ENCODE measurements at regions not wholly inside any gene's neighbourhood (a gene's known extent, or its start where the extent isn't known, plus 50 kb on each side); places are given as distances from the start of the nearest gene placed in this dataset.

GRCh38 chr4:54418468-54418867 lies 189.4 kb downstream of the PDGFRA start:
- whole genome bisulfite sequencing, 2 donors, result 94 to 95% methylated on average over 5 of the region's 5 CpGs
- no peaks in the 10 kb centered on the region for H3K4me1 ChIP-seq
- peaks cover 0 to 38% (median 8%) of the 10 kb centered on the region in 11 donors for H3K9me3 ChIP-seq
- no peak overlapping the region for H3K27ac ChIP-seq
- no peak overlapping the region for H3K4me3 ChIP-seq
- no peak for ATAC-seq
- no peak for TF ChIP-seq CTCF (IDR thresholded peaks at IDR 0.05)
- DNase-seq, result no peak
- H3K27me3 ChIP-seq, result no peaks in the 10 kb centered on the region
- no peaks in the 10 kb centered on the region for H3K36me3 ChIP-seq
- intact Hi-C loops (cut with DNase I), result no loop called here

DNA sequence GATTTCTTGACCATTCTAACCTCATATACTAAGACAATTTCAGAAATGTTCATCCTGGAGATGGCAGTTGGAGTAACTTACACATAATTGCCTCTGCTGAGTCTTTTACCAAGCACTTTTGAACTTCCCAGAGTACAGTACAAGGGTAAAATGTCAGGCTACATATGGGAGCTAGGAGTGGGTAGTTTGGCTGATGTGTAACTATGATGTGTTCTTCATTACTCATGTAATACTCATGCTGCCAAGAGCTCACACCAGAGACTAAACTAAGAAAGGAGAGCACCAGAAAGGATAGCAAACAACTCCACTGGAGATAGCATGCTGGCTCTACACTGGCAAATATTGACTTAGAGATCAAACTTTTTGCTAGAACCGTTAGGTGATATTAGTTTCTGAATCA lies 194.0 kb downstream of the PDGFRA start:
- TF ChIP-seq CTCF (IDR thresholded peaks at IDR 0.05), result no peak
- H3K36me3 ChIP-seq, result no peaks in the 10 kb centered on the region
- peaks cover 0 to 17% (median 0%) of the 10 kb centered on the region in 11 donors for H3K9me3 ChIP-seq
- no peak overlapping the region for H3K27ac ChIP-seq
- no peaks in the 10 kb centered on the region for H3K27me3 ChIP-seq
- 89 to 91% methylated on average over 1 of the region's 1 CpG for WGBS, 2 donors
- no peak overlapping the region for H3K4me3 ChIP-seq
- intact Hi-C loops (cut with DNase I), result no loop called here
- DNase-seq, result no peak
- H3K4me1 ChIP-seq, result no peaks in the 10 kb centered on the region
- no peak for ATAC-seq

DNA sequence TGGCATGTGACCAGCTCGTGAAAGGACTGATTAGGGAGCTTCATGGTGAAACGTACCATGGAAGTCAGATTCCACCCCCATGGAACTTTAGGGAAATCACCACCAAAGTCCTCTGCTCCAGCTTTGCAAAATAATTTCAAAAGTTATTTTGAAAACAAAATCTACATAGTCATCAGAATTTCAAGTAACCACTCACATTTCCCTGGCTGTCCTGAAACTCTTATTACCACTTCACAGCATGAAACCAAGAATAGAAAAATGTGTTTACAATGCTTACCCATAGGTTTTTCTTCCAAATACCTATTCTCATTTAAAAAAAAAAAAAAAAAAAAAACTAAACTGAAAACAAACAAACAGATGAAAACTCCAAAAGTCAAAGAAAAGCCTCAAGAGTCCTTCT lies 198.7 kb downstream of the PDGFRA start:
- no peaks in the 10 kb centered on the region for H3K36me3 ChIP-seq
- DNase-seq (no peak), ATAC-seq (no peak)
- H3K27me3 ChIP-seq, result peaks cover 0 to 3% (median 0%) of the 10 kb centered on the region in 7 donors
- H3K4me1 ChIP-seq, result no peaks in the 10 kb centered on the region
- H3K9me3 ChIP-seq, result no peaks in the 10 kb centered on the region
- H3K27ac ChIP-seq, result no peak overlapping the region
- no peak for TF ChIP-seq CTCF (IDR thresholded peaks at IDR 0.05)
- 54 to 68% methylated on average over 2 of the region's 2 CpGs for WGBS, 2 donors
- intact Hi-C loops (cut with DNase I), result loop anchor here in 1 of 10 donors (5.0 kb wide), 1 partner anchor 36 kb away; no protein-coding TSS in a partner anchor
- H3K4me3 ChIP-seq, result no peak overlapping the region

DNA sequence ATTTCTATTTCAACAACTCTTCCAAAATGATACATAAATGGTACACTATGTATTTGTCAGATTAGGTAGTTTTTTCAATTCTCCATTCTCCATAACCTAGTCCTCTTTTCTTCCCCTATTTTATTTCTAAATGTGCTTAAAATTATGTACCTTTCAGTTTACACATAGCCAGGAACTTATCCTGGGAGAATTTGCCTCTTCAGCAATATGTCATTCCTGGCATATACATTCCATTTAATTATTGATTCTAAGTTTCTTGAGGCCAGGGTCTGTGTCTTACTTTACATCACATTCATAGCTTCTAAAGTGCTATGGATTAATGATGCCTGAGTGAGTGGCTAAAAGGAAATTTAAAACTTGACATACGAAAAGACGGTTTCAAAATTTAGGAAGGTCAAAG lies 199.8 kb downstream of the PDGFRA start:
- H3K27ac ChIP-seq, result no peak overlapping the region
- no peaks in the 10 kb centered on the region for H3K9me3 ChIP-seq
- WGBS, 2 donors, result 82 to 97% methylated on average over 2 of the region's 2 CpGs
- intact Hi-C loops (cut with DNase I), result loop anchor here in 1 of 10 donors (5.0 kb wide), 1 partner anchor 37 kb away; no protein-coding TSS in a partner anchor
- no peaks in the 10 kb centered on the region for H3K4me1 ChIP-seq
- H3K27me3 ChIP-seq, result peaks cover 0 to 4% (median 0%) of the 10 kb centered on the region in 7 donors
- H3K4me3 ChIP-seq, result no peak overlapping the region
- DNase-seq (no peak), ATAC-seq (no peak)
- no peak for TF ChIP-seq CTCF (IDR thresholded peaks at IDR 0.05)
- H3K36me3 ChIP-seq, result no peaks in the 10 kb centered on the region
